ENCODE measurements at regions not wholly inside any gene's neighbourhood (a gene's known extent, or its start where the extent isn't known, plus 50 kb on each side); places are given as distances from the start of the nearest gene placed in this dataset.
"Not testable (repeated sequence)": the region's sequence is repeated elsewhere in the genome, so short reads cannot be mapped to it uniquely, and the experiment has no call there.

DNA sequence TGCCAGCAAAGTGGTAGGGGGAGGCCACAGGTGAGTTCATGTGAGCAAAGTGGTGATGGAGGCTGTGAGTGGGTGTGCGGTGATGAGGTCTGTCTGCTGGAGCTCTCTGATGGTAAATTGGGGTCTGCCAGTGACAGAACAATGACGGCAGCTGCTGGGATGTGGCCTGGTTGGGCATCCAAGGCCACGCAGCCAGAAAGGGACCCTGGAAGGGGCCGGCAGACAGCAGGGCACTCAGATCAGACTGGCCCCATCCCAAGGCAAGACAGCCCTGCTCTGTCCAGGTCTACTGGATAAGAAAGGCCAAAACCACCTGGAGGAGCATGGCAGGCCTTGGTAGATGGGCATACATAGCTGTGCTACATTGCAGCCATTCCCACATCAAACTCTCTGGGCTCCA is 412.9 kb upstream of the RGMB start:
- DNase-seq (ENCODE audit: low spot score), result no peak
- TF ChIP-seq, protein P1, sequence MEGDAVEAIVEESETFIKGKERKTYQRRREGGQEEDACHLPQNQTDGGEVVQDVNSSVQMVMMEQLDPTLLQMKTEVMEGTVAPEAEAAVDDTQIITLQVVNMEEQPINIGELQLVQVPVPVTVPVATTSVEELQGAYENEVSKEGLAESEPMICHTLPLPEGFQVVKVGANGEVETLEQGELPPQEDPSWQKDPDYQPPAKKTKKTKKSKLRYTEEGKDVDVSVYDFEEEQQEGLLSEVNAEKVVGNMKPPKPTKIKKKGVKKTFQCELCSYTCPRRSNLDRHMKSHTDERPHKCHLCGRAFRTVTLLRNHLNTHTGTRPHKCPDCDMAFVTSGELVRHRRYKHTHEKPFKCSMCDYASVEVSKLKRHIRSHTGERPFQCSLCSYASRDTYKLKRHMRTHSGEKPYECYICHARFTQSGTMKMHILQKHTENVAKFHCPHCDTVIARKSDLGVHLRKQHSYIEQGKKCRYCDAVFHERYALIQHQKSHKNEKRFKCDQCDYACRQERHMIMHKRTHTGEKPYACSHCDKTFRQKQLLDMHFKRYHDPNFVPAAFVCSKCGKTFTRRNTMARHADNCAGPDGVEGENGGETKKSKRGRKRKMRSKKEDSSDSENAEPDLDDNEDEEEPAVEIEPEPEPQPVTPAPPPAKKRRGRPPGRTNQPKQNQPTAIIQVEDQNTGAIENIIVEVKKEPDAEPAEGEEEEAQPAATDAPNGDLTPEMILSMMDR (IDR thresholded peaks at IDR 0.05), result no peak
- no peak for ATAC-seq (ENCODE audit: low FRiP score)

DNA sequence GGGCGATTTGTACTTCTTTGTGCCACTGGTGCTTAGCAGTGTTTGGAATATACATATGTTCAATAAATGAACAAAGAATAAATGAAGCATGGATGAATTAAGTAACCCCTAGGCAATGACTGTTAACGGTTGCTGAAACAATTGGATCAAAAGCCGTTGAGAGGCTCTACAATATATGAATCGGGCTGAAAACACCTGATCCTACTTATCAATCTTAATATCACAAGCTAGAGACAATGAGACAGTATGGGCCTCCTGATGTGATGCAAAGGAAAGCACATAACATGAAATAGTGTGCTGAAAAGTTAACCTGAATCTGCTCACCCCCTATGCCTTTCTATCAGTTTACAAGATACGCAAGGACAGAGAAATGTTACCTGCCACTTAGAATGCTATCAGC is 410.3 kb upstream of the RGMB start:
- ATAC-seq (ENCODE audit: low FRiP score) (no peak), DNase-seq (ENCODE audit: low spot score) (no peak)
- TF ChIP-seq, protein P1 (IDR thresholded peaks at IDR 0.05), result no peak

DNA sequence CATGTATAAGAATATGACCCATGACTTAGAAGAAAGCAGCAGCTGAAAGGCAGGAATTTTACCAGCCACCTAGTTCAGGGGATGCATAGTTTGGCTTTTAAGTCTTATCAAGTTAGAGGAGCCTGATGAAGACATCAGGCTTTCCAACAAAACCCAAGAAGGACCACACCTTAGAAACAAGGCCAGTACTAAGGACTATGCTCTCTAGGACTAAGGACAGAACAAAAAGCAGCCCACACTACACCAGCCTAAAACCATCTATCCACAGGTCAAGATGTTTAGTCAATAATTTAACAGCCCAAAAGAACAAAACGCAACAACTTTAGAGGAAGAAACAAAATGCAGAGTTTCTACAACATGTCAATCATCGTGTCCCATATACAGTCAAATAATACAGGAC is 408.9 kb upstream of the RGMB start:
- TF ChIP-seq, protein P1 (IDR thresholded peaks at IDR 0.05), result no peak
- no peak for ATAC-seq (ENCODE audit: low FRiP score)

DNA sequence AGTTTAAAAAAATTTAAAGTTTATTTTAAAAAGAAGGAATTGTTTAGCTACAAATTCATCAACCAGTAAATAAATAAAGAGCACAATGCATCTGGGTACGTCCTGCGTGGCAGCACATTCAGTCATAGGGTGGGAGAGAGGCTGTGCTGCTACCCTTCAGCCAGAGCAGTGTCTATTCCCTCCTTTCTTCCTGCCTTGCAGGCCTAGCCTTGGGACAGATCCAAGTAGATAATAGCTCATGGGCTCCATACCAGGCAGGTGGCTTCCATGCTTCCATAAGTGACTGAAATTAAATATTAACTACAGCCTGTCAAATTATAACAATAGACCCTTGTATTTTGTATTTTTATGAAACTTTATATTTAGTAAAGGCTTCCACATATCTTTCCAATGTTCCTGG is 408.3 kb upstream of the RGMB start:
- DNase-seq (ENCODE audit: low spot score) (no peak), ATAC-seq (ENCODE audit: low FRiP score) (no peak)
- TF ChIP-seq, protein P1 (IDR thresholded peaks at IDR 0.05), result no peak

More for the DNA sequence above, 408.9 kb upstream of the RGMB start:
- DNase-seq (ENCODE audit: low spot score), result no peak

DNA sequence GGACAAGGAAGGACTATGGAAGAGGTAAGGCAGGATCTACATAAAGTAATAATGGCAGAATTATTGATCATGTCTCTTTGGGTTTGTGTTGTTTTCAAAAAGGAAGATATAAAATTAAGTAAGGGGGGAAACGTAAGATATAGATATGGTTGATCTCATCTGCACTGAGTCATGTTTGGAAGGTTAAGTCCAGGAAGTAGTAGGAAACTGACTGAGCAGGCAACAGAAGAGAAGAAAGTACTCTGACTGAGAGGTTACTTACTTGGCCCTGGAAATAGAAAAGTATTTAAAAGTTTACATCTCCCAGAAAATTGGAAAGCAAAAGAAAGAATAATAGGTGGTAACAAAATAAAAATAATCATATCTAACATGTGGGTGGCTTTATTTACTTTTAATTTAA is 405.3 kb upstream of the RGMB start:
- no peak for ATAC-seq (ENCODE audit: low FRiP score)
- TF ChIP-seq, protein P1 (IDR thresholded peaks at IDR 0.05), result no peak
- no peak for DNase-seq (ENCODE audit: low spot score)

DNA sequence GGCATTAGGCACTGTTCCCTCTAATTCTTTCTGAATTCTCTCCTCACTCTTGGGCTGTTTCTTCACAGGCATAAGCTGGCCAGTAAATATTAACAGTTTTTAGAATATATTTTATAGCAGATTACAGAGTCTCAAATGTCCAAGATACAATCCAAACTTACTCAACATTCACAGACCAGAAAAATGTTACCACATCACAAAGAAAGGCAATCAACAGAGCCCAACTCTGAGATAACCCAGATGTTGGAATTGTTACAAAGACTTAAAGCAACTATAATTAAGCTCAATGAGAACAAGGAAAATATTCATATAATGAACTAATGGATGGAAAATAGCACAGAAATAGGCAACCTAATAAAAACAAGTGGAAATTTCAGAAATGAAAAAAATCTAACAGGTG is 401.1 kb upstream of the RGMB start:
- TF ChIP-seq, protein P1 (IDR thresholded peaks at IDR 0.05), result no peak

DNA sequence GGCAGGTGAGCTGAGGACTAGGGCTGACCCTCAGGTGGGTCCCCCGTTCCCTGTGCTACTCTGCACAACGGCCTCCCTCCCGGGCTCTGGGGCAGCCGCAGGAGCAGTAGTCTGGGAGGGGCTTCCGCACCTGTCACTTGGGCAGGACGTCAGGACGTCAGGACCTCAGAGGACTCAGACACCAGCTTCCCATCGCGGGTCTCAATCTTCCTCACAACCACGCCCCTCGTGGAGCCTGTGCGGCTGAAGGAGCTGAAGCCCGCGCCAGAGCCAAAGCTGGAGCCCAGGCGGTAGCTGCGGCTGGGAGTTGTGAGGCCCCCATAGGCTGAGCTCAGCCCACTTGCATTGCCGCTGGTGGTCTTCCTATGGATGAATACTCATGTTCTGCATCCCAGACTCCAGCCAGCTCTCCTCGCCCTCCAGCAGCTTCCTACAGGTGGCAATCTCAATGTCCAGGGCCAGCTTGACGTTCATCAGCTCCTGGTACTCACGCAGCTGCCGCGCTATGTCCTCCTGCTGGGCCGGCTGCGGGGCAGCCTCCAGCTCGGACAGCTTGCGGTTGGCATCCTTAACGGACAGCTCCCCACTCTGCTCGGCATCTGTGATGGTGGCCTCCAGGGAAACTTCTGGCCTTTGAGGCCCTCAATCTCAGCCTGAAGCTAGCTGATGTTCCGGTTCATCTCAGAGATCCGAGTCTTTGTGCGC is 381.4 kb upstream of the RGMB start:
- DNase-seq (ENCODE audit: low spot score) (no peak), ATAC-seq (ENCODE audit: low FRiP score) (no peak)
- TF ChIP-seq, protein P1 (IDR thresholded peaks at IDR 0.05), result no peak

More for the DNA sequence above, 401.1 kb upstream of the RGMB start:
- DNase-seq (ENCODE audit: low spot score) (no peak), ATAC-seq (ENCODE audit: low FRiP score) (no peak)

DNA sequence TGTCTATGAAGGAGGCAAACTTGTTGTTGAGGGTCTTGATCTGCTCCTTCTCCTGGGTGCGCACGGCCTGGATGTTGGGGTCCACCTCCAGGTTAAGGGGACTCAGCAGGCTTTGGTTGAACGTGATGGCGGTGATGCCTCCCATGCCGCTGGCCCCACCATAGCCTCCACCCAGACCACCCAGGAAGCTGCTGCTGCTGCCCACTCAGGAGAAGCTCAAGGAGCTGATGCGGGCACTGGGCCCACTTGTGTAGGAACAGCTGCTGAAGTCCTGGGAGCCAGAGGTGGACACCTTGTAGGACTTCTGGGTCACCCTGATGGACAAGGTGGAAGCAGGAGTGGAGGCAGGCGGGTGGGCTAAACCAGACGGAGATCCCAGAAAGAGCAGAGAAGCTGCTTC is 380.3 kb upstream of the RGMB start:
- ATAC-seq (ENCODE audit: low FRiP score), result not testable (repeated sequence)

More for the DNA sequence above, 380.3 kb upstream of the RGMB start:
- not testable (repeated sequence) for DNase-seq (ENCODE audit: low spot score)
